ENCODE measurements at regions not wholly inside any gene's neighbourhood (a gene's known extent, or its start where the extent isn't known, plus 50 kb on each side); places are given as distances from the start of the nearest gene placed in this dataset.

GRCh38 chr1:204769997-204770396 lies 84.5 kb upstream of the LRRN2 start:
- H3K27me3 ChIP-seq (ENCODE audit: control insufficient read depth, insufficient read depth, low read length): peaks cover 10% of the 10 kb centered on the region
- no peak overlapping the region for H3K4me3 ChIP-seq (ENCODE audit: low read depth, low read length)
- H3K36me3 ChIP-seq (ENCODE audit: control insufficient read depth, insufficient read depth, low read length): no peaks in the 10 kb centered on the region
- no peak for FAIRE-seq
- no peak for TF ChIP-seq CTCF (IDR thresholded peaks at IDR 0.05; ENCODE audit: insufficient read depth, low read length, severe bottlenecking)
- DNase-seq (ENCODE audit: low read depth): peak; percentile 59

GRCh38 chr1:204771358-204771757 lies 85.8 kb upstream of the LRRN2 start:
- Histone ChIP-seq H3K27me3 (ENCODE audit: control insufficient read depth, insufficient read depth, low read length) (peaks cover 4% of the 10 kb centered on the region), H3K4me3 (ENCODE audit: low read depth, low read length) (no peak overlapping the region), H3K36me3 (ENCODE audit: control insufficient read depth, insufficient read depth, low read length) (no peaks in the 10 kb centered on the region)
- FAIRE-seq (no peak), DNase-seq (ENCODE audit: low read depth) (no peak)
- no peak for TF ChIP-seq CTCF (IDR thresholded peaks at IDR 0.05; ENCODE audit: insufficient read depth, low read length, severe bottlenecking)

GRCh38 chr1:204773246-204773645 lies 87.7 kb upstream of the LRRN2 start:
- DNase-seq (ENCODE audit: low read depth): no peak
- no peaks in the 10 kb centered on the region for H3K36me3 ChIP-seq (ENCODE audit: control insufficient read depth, insufficient read depth, low read length)
- H3K4me3 ChIP-seq (ENCODE audit: low read depth, low read length): no peak overlapping the region
- FAIRE-seq: no peak
- no peak for TF ChIP-seq CTCF (IDR thresholded peaks at IDR 0.05; ENCODE audit: insufficient read depth, low read length, severe bottlenecking)
- peaks cover under 1% of the 10 kb centered on the region for H3K27me3 ChIP-seq (ENCODE audit: control insufficient read depth, insufficient read depth, low read length)

DNA sequence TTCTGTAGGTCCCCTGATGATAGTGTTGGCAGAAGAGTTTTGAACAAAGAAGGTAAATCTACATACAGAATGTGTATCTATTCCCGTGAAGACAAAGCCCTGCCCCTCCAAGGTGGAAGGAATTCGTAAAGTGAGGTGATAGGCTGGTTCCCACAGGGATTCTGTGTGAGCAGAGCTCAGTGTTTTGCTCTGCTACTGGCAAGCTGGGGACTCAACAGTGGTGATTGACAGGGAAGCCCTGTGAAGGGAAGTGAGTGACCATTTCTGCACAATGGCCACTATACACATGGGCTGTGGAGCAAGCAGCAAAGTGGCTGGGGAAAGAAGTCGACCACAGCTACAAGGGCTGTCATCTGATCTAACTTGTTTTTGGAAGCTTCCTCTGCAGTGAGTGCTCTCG lies 90.0 kb upstream of the LRRN2 start:
- FAIRE-seq (no peak), DNase-seq (ENCODE audit: low read depth) (no peak)
- Histone ChIP-seq H3K36me3 (ENCODE audit: control insufficient read depth, insufficient read depth, low read length) (no peaks in the 10 kb centered on the region), H3K4me3 (ENCODE audit: low read depth, low read length) (no peak overlapping the region), H3K27me3 (ENCODE audit: control insufficient read depth, insufficient read depth, low read length) (no peaks in the 10 kb centered on the region)
- TF ChIP-seq CTCF (IDR thresholded peaks at IDR 0.05; ENCODE audit: insufficient read depth, low read length, severe bottlenecking): no peak

DNA sequence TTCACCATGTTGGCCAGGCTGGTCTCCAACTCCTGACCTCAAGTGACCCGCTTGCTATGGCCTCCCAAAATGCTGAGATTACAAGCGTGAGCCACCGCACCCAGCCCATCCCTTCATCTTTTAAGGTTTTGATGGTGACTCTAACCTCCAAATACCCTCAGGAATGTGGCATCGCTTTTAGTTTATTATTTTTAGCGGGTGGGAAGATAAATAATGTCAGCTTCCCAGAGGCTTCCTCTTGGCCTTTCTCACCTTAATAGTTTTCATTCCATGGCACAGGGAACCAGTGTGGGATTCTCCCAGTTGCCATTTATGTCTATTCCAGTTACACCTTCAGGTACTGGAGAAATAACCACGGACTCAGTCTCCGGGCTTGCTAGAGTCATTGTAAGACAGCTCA lies 92.1 kb upstream of the LRRN2 start:
- H3K4me3 ChIP-seq (ENCODE audit: low read depth, low read length): no peak overlapping the region
- DNase-seq (ENCODE audit: low read depth) (no peak), FAIRE-seq (no peak)
- TF ChIP-seq CTCF (IDR thresholded peaks at IDR 0.05; ENCODE audit: insufficient read depth, low read length, severe bottlenecking): no peak
- no peaks in the 10 kb centered on the region for H3K36me3 ChIP-seq (ENCODE audit: control insufficient read depth, insufficient read depth, low read length)
- no peaks in the 10 kb centered on the region for H3K27me3 ChIP-seq (ENCODE audit: control insufficient read depth, insufficient read depth, low read length)

DNA sequence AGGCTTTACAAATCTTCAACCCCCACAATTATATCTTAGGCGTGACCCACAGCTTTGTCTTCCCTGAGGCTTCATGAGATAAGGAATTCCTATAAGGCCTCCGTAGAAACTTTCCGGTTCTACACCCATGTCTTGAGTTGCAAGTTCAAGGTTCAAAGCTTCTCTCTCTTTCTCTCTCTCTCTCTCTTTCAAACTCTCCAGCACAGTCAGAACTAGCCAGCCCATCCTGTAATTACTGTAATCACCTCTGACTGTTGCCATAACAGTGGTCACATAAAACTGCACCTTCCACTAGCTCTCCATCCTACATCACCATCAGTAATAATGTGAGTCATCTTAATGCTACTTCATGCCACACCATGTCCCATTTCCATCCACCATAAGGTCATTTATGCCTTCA lies 90.0 kb upstream of the NFASC start:
- no peak overlapping the region for H3K4me3 ChIP-seq (ENCODE audit: low read depth, low read length)
- H3K27me3 ChIP-seq (ENCODE audit: control insufficient read depth, insufficient read depth, low read length): no peaks in the 10 kb centered on the region
- no peak for TF ChIP-seq CTCF (IDR thresholded peaks at IDR 0.05; ENCODE audit: insufficient read depth, low read length, severe bottlenecking)
- FAIRE-seq (peak; percentile 58), DNase-seq (ENCODE audit: low read depth) (no peak)
- H3K36me3 ChIP-seq (ENCODE audit: control insufficient read depth, insufficient read depth, low read length): no peaks in the 10 kb centered on the region
